ENCODE measurements at regions not wholly inside any gene's neighbourhood (a gene's known extent, or its start where the extent isn't known, plus 50 kb on each side); places are given as distances from the start of the nearest gene placed in this dataset.

DNA sequence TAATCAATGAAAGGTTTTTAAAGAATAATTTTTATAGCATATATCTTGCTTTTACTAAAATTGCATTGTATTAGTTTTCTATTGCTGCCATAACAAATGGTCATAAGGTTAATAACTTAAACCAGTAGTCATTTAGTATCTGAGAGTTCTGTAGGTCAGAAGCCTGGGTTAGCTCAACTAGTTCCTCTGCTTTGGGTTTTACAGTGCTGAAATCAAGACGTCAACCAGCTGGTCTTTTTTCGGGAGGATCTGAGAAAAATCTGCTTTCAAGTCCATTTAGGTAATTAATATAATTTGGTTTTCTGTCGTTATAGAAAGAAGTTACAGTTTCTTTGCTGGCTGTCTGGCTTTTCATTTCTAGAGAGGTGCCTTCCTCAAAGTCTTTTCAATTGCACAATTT is 577.7 kb downstream of the MRPL39 start:
- no peaks in the 10 kb centered on the region for H3K4me1 ChIP-seq (ENCODE audit: insufficient read depth, low read length)
- H3K4me2 ChIP-seq (ENCODE audit: insufficient read depth, low read length), result no peak overlapping the region
- H3K4me3 ChIP-seq (ENCODE audit: insufficient read depth, low read length), result no peak overlapping the region
- H3K79me2 ChIP-seq (ENCODE audit: insufficient read depth, low read length), result no peaks in the 10 kb centered on the region
- H3K27ac ChIP-seq (ENCODE audit: low read depth, low read length), result no peak overlapping the region
- H2AFZ ChIP-seq (ENCODE audit: low read length), result no peak overlapping the region
- H3K27me3 ChIP-seq (ENCODE audit: insufficient read depth, low read length), result no peaks in the 10 kb centered on the region
- H3K9me3 ChIP-seq (ENCODE audit: low read depth, low read length), result peaks cover 3% of the 10 kb centered on the region
- TF ChIP-seq, protein P1, sequence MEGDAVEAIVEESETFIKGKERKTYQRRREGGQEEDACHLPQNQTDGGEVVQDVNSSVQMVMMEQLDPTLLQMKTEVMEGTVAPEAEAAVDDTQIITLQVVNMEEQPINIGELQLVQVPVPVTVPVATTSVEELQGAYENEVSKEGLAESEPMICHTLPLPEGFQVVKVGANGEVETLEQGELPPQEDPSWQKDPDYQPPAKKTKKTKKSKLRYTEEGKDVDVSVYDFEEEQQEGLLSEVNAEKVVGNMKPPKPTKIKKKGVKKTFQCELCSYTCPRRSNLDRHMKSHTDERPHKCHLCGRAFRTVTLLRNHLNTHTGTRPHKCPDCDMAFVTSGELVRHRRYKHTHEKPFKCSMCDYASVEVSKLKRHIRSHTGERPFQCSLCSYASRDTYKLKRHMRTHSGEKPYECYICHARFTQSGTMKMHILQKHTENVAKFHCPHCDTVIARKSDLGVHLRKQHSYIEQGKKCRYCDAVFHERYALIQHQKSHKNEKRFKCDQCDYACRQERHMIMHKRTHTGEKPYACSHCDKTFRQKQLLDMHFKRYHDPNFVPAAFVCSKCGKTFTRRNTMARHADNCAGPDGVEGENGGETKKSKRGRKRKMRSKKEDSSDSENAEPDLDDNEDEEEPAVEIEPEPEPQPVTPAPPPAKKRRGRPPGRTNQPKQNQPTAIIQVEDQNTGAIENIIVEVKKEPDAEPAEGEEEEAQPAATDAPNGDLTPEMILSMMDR (IDR thresholded peaks at IDR 0.05; ENCODE audit: extremely low read depth, low read depth, low read length), result no peak
- no peak for DNase-seq (ENCODE audit: insufficient read length, low spot score, missing footprints)
- H4K20me1 ChIP-seq (ENCODE audit: insufficient read depth, low read length), result no peaks in the 10 kb centered on the region
- no peaks in the 10 kb centered on the region for H3K36me3 ChIP-seq (ENCODE audit: insufficient read depth, low read length)

DNA sequence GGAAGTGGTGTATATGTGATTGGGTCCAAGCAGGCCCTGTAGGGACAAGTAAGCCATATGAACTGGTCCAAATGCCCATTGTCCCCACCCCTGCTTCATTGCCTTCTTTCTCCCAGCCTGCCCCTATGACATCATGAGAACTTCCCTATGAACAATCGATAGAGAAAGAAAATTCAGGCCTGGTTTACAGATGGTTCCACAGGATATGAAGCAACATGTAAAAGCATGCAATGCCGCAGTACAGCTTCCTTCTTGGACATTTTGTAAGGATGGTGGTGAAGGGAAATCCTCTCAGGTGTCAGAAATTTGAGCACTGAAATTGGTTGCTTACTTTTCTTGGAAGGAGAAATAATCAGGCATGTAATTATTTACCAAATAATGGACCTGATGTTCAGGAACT is 581.7 kb downstream of the MRPL39 start:
- Histone ChIP-seq H3K4me2 (ENCODE audit: insufficient read depth, low read length) (no peak overlapping the region), H3K4me3 (ENCODE audit: insufficient read depth, low read length) (no peak overlapping the region), H3K4me1 (ENCODE audit: insufficient read depth, low read length) (no peaks in the 10 kb centered on the region), H3K27me3 (ENCODE audit: insufficient read depth, low read length) (no peaks in the 10 kb centered on the region), H4K20me1 (ENCODE audit: insufficient read depth, low read length) (no peaks in the 10 kb centered on the region), H3K79me2 (ENCODE audit: insufficient read depth, low read length) (no peaks in the 10 kb centered on the region), H2AFZ (ENCODE audit: low read length) (no peak overlapping the region), H3K27ac (ENCODE audit: low read depth, low read length) (no peak overlapping the region), H3K36me3 (ENCODE audit: insufficient read depth, low read length) (no peaks in the 10 kb centered on the region), H3K9me3 (ENCODE audit: low read depth, low read length) (peaks cover 4% of the 10 kb centered on the region)
- DNase-seq (ENCODE audit: insufficient read length, low spot score, missing footprints), result no peak
- TF ChIP-seq, protein P1 (IDR thresholded peaks at IDR 0.05; ENCODE audit: extremely low read depth, low read depth, low read length), result no peak

DNA sequence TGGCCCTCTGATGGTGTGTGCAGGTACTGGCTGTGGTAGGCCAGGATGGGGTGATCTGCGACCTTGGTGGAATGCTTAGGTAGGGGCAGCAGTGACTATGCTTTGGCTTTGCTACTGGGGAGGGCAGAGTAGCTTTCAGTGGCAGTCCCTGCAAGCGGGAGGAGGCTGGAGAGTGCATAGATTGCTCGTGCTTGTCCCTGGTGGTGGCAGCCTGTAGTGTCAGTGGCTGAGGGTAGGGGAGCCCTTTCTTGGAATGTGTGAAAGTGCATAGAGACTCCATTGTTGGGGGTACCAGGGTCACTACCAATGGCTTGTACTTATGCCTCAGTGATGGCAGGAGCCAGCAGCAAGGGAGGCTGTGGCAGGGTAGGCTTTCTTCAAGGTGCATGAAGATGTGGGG is 582.6 kb downstream of the MRPL39 start:
- Histone ChIP-seq H4K20me1 (ENCODE audit: insufficient read depth, low read length) (no peaks in the 10 kb centered on the region), H3K27me3 (ENCODE audit: insufficient read depth, low read length) (no peaks in the 10 kb centered on the region), H3K4me3 (ENCODE audit: insufficient read depth, low read length) (no peak overlapping the region), H3K79me2 (ENCODE audit: insufficient read depth, low read length) (no peaks in the 10 kb centered on the region), H3K4me1 (ENCODE audit: insufficient read depth, low read length) (no peaks in the 10 kb centered on the region), H2AFZ (ENCODE audit: low read length) (no peak overlapping the region), H3K36me3 (ENCODE audit: insufficient read depth, low read length) (no peaks in the 10 kb centered on the region), H3K27ac (ENCODE audit: low read depth, low read length) (no peak overlapping the region), H3K9me3 (ENCODE audit: low read depth, low read length) (peaks cover 4% of the 10 kb centered on the region), H3K4me2 (ENCODE audit: insufficient read depth, low read length) (no peak overlapping the region)
- no peak for DNase-seq (ENCODE audit: insufficient read length, low spot score, missing footprints)
- TF ChIP-seq, protein P1 (IDR thresholded peaks at IDR 0.05; ENCODE audit: extremely low read depth, low read depth, low read length), result no peak

DNA sequence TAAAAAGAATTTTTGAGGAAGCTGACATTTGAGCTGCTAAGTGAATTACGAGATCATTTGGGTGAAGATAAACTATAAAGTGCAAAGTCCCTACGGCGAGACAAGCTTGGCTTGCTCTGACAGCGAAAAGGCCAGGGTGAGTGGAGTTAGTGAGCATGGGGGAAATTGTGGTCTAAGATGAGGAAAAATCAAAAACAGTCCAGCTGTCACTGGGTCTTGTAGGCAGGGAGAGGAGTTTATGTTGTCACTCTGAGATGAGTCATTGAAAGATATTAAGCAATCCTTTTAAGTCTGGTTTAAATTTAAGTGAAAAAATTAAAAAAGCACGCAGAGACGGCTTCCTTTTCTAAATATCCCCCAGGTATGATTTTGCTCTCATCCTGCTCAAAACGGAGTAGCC is 601.9 kb downstream of the MRPL39 start:
- H4K20me1 ChIP-seq (ENCODE audit: insufficient read depth, low read length), result no peaks in the 10 kb centered on the region
- H3K4me1 ChIP-seq (ENCODE audit: insufficient read depth, low read length), result no peaks in the 10 kb centered on the region
- no peak for DNase-seq (ENCODE audit: insufficient read length, low spot score, missing footprints)
- H3K36me3 ChIP-seq (ENCODE audit: insufficient read depth, low read length), result no peaks in the 10 kb centered on the region
- H3K27me3 ChIP-seq (ENCODE audit: insufficient read depth, low read length), result no peaks in the 10 kb centered on the region
- TF ChIP-seq, protein P1 (IDR thresholded peaks at IDR 0.05; ENCODE audit: extremely low read depth, low read depth, low read length), result no peak
- no peaks in the 10 kb centered on the region for H3K9me3 ChIP-seq (ENCODE audit: low read depth, low read length)
- no peak overlapping the region for H2AFZ ChIP-seq (ENCODE audit: low read length)
- H3K79me2 ChIP-seq (ENCODE audit: insufficient read depth, low read length), result no peaks in the 10 kb centered on the region
- no peak overlapping the region for H3K4me2 ChIP-seq (ENCODE audit: insufficient read depth, low read length)
- no peak overlapping the region for H3K4me3 ChIP-seq (ENCODE audit: insufficient read depth, low read length)
- H3K27ac ChIP-seq (ENCODE audit: low read depth, low read length), result no peak overlapping the region
